PC-3 (cell line): ENCODE measurements at regions not wholly inside any gene's neighbourhood (a gene's known extent, or its start where the extent isn't known, plus 50 kb on each side); places are given as distances from the start of the nearest gene placed in this dataset.

ENCODE experiments used
- ATAC-seq: fragments of 200-7000 bp; cut with Tn5 transposase; 2 replicates; pipeline ENCODE4 v1.9.1; 2020; ENCODE audit warnings: mild to moderate bottlenecking, moderate library complexity
- BruUV-seq: library from RNA; stranded (reverse); fragments of 400-500 nt; replicated peaks from 2 replicates; lab custom pipeline; 2021; lab: Mats Ljungman, UMichigan
- CTCF ChIA-PET: fragments of 300-600 bp; sonication (Branson Sonifier 250); formaldehyde crosslinking; loops from one replicate; lab custom pipeline; 2022; ENCODE audit warnings: antibody characterized with exemption; lab: Charles Lee
- POLR2A ChIA-PET: fragments of 300-600 bp; sonication (Branson Sonifier 250); formaldehyde crosslinking; loops from one replicate; lab custom pipeline; 2022; ENCODE audit warnings: antibody characterized with exemption; ENCODE audit not compliant: unreplicated experiment; lab: Charles Lee
- DNase-seq: peaks from one replicate; pipeline ENCODE4 v3.0.0-alpha.2; 2015
- H2AFZ ChIP-seq: fragments of 300-600 bp; sonication (generic); 2 replicates; pipeline ENCODE4 v1.6.0; 2016; ENCODE audit warnings: antibody characterized with exemption, low read length
- H3F3A ChIP-seq: fragments of 300-600 bp; sonication (generic); one replicate; pipeline ENCODE4 v1.6.0; 2017; ENCODE audit warnings: antibody characterized with exemption, low read length, control low read depth, mild to moderate bottlenecking; ENCODE audit not compliant: unreplicated experiment
- H3K27ac ChIP-seq: fragments of 300-600 bp; sonication (generic); 2 replicates; pipeline ENCODE4 v1.5.1; 2016; ENCODE audit warnings: mild to moderate bottlenecking, low read length
- H3K27me3 ChIP-seq: fragments of 300-600 bp; sonication (generic); 2 replicates; pipeline ENCODE4 v1.6.1; 2016; ENCODE audit warnings: low read length, mixed read lengths
- H3K36me3 ChIP-seq: fragments of 300-600 bp; sonication (generic); 2 replicates; pipeline ENCODE4 v1.6.1; 2016; ENCODE audit warnings: low read depth, mixed run types, low read length, mixed read lengths
- H3K4me1 ChIP-seq: fragments of 300-600 bp; sonication (generic); 2 replicates; pipeline ENCODE4 v1.5.1; 2016; ENCODE audit warnings: low read length; ENCODE audit not compliant: insufficient read depth
- H3K4me2 ChIP-seq: fragments of 300-600 bp; sonication (generic); 2 replicates; pipeline ENCODE4 v1.6.0; 2016; ENCODE audit warnings: low read length
- H3K4me3 ChIP-seq: fragments of 300-600 bp; sonication (generic); 2 replicates; pipeline ENCODE4 v1.5.1; 2016; ENCODE audit warnings: mild to moderate bottlenecking, low read length, mixed read lengths
- H3K79me2 ChIP-seq: fragments of 300-600 bp; sonication (generic); 2 replicates; pipeline ENCODE4 v1.6.1; 2017; ENCODE audit warnings: low read length, mixed read lengths
- H3K9ac ChIP-seq: fragments of 300-600 bp; sonication (generic); 2 replicates; pipeline ENCODE4 v1.6.0; 2016; ENCODE audit warnings: mild to moderate bottlenecking, low read length
- H3K9me2 ChIP-seq: fragments of 300-600 bp; sonication (generic); replicated peaks from 2 replicates; pipeline ENCODE4 v1.6.1; 2016; ENCODE audit warnings: mixed run types, low read length, mixed read lengths
- H3K9me3 ChIP-seq: fragments of 300-600 bp; sonication (generic); 2 replicates; pipeline ENCODE4 v1.6.1; 2016; ENCODE audit warnings: low read length, mixed read lengths
- H4K20me1 ChIP-seq: fragments of 300-600 bp; sonication (generic); 2 replicates; pipeline ENCODE4 v1.6.1; 2016; ENCODE audit warnings: low read length, mixed read lengths
- CTCF ChIP-seq: fragments of 300-600 bp; sonication (generic); conservative IDR thresholded peaks from 2 replicates; pipeline ENCODE4 v1.5.1; 2017; ENCODE audit warnings: antibody characterized with exemption, low read depth, mild to moderate bottlenecking, low read length
- EZH2 ChIP-seq: fragments of 300-600 bp; sonication (generic); IDR thresholded peaks from one replicate; pipeline ENCODE4 v1.6.1; 2017; ENCODE audit warnings: antibody characterized with exemption, mild to moderate bottlenecking, low read length; ENCODE audit not compliant: unreplicated experiment
- EZH2phosphoT487 ChIP-seq: fragments of 300-600 bp; sonication (generic); IDR thresholded peaks from 2 replicates; pipeline ENCODE4 v1.6.1; 2018; ENCODE audit warnings: mild to moderate bottlenecking, antibody characterized with exemption, low read length, borderline replicate concordance
- intact Hi-C: fragments of 100-400 bp; cut with micrococcal nuclease; formaldehyde crosslinking; loops from 2 replicates; pipeline ENCODE4 v1.9.0; 2023

DNA sequence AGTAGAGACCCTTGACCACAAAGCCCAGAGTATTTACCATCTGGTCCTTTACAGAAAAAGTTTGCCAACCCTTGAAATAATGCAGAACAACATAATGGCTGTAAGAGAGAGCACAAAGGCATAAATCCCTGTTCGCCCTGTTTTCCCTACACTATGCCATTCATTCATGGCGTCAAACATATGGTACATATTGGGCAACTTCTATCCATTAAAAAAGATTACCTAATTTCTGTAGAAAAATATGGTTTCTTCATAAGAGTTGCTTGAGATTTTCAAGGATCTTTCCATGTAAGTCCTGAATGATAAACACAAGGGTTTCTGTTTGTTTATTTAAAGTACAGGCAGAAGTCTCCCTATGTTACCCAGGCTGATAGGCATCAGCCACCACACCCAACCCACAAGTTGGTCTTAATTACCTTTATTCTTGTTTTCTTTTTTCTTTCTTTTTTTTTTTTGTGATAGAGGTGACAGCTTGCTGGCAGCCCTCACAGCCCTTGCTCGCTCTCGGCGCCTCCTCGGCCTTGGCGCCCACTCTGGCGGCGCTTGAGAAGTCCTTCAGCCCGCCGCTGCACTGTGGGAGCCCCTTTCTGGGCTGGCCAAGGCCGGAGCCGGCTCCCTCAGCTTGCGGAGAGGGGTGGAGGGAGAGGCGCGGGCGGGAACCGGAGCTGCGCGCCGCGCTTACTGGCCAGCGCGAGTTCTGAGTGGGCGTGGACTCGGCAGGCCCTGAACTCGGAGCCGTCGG is 68.3 kb upstream of the NR5A2 start:
- ChIA-PET POLR2A (no interaction called here), CTCF (interaction anchor here (0.7 kb wide), 1 partner anchor 330 kb away, joined by 3 read pairs; no protein-coding TSS in a partner anchor)
- Histone ChIP-seq H3K9ac (no peak overlapping the region), H3K36me3 (no peaks in the 10 kb centered on the region), H3K27me3 (peaks cover 21% of the 10 kb centered on the region), H3K4me3 (no peak overlapping the region), H4K20me1 (no peaks in the 10 kb centered on the region), H2AFZ (no peak overlapping the region), H3K9me2 (no peaks in the 10 kb centered on the region), H3K79me2 (no peaks in the 10 kb centered on the region), H3F3A (no peaks in the 10 kb centered on the region), H3K4me1 (no peaks in the 10 kb centered on the region), H3K4me2 (no peak overlapping the region), H3K9me3 (no peaks in the 10 kb centered on the region), H3K27ac (no peak overlapping the region)
- DNase-seq = no peak
- intact Hi-C loops = loop anchor here (10.0 kb wide), 1 partner anchor 556 kb away; no protein-coding TSS in a partner anchor
- ATAC-seq = no peak
- TF ChIP-seq EZH2phosphoT487 (no peak), CTCF (no peak)
- BruUV-seq = no TSS peak

- no peak for TF ChIP-seq CTCF
- no peak for TF ChIP-seq EZH2
- TF ChIP-seq EZH2phosphoT487 = no peak
- Histone ChIP-seq H3K79me2 (no peaks in the 10 kb centered on the region), H3K27me3 (peaks cover 21% of the 10 kb centered on the region), H3F3A (no peaks in the 10 kb centered on the region), H3K4me3 (no peak overlapping the region), H3K4me1 (no peaks in the 10 kb centered on the region), H4K20me1 (no peaks in the 10 kb centered on the region), H3K9me2 (no peaks in the 10 kb centered on the region), H3K27ac (no peak overlapping the region), H3K36me3 (no peaks in the 10 kb centered on the region), H3K4me2 (no peak overlapping the region), H3K9ac (no peak overlapping the region), H3K9me3 (no peaks in the 10 kb centered on the region), H2AFZ (no peak overlapping the region)
- no TSS peak for BruUV-seq
- CTCF ChIA-PET = interaction anchor here (0.5 kb wide), 1 partner anchor 148 kb away, joined by 4 read pairs; no protein-coding TSS in a partner anchor
- ATAC-seq = no peak
- intact Hi-C loops = loop anchor here (10.0 kb wide), 1 partner anchor 555 kb away; no protein-coding TSS in a partner anchor
- DNase-seq = no peak
- POLR2A ChIA-PET = no interaction called here
Measured at GRCh38 chr1:199959775-199960110, 67.8 kb upstream of the NR5A2 start.

DNA sequence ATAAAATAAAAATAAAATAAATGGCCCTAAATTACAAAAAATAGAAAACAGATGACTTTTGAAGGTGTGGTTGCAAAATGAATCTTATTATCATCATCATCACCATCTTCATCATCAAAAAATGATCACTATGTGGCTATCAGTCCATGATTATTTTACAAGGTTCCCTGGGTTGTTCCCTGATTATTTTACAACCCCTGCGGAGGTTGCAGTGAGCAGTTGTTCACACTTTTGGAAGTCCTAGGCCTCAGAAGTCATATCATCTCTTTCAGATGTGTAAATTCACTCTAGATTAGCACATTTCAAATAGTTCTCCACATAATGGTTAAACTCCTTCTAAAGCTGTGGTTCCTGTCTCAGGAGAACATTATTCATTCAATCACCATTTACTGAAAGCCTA is 57.4 kb upstream of the NR5A2 start:
- CTCF ChIA-PET = no interaction called here
- Histone ChIP-seq H3K9me2 (no peaks in the 10 kb centered on the region; the same call in 1 of the 2 replicates), H3K27me3 (0 out of 2 replicates have a peak, but pooled peaks cover 7% of the 10 kb centered on the region), H4K20me1 (no peaks in the 10 kb centered on the region), H3K4me1 (no peaks in the 10 kb centered on the region), H3K27ac (no peak overlapping the region), H2AFZ (no peak overlapping the region), H3K4me2 (no peak overlapping the region), H3K79me2 (no peaks in the 10 kb centered on the region), H3K9ac (no peak overlapping the region), H3K9me3 (no peaks in the 10 kb centered on the region), H3F3A (no peaks in the 10 kb centered on the region), H3K36me3 (no peaks in the 10 kb centered on the region), H3K4me3 (no peak overlapping the region)
- no TSS peak for BruUV-seq
- DNase-seq (no peak), ATAC-seq (no peak)
- intact Hi-C loops = loop anchor here (10.0 kb wide), 1 partner anchor 205 kb away; no protein-coding TSS in a partner anchor
- TF ChIP-seq CTCF (no peak), EZH2phosphoT487 (no peak), EZH2 (no peak)
- POLR2A ChIA-PET = no interaction called here
